ENCODE measurements at regions not wholly inside any gene's neighbourhood (a gene's known extent, or its start where the extent isn't known, plus 50 kb on each side); places are given as distances from the start of the nearest gene placed in this dataset.

GRCh38 chr6:126959765-126960164 lies 158.7 kb upstream of the RSPO3 start:
- no peak overlapping the region for H3K4ac ChIP-seq (ENCODE audit: low read depth, low read length)
- H3K23ac ChIP-seq (ENCODE audit: low read depth, low read length), result no peak overlapping the region
- DNase-seq (no peak), ATAC-seq (ENCODE audit: low read depth) (no peak)
- no peaks in the 10 kb centered on the region for H3K9me3 ChIP-seq (ENCODE audit: control insufficient read depth, insufficient read depth, low read length)
- H4K8ac ChIP-seq (ENCODE audit: low read depth in 2 of 2, low read length in 2 of 2), result no peak overlapping the region
- H3K36me3 ChIP-seq (ENCODE audit: control insufficient read depth, insufficient read depth, low read length), result no peaks in the 10 kb centered on the region
- no peak overlapping the region for H3K18ac ChIP-seq (ENCODE audit: low read depth, low read length)
- in situ Hi-C loops (cut with MboI; ENCODE audit: low sequenced_read_pairs) (no loop called here), intact Hi-C loops (cut with micrococcal nuclease) (no loop called here), dilution Hi-C loops (cut with HindIII; ENCODE audit: low sequenced_read_pairs, unreplicated experiment) (no loop called here)
- H2BK120ac ChIP-seq (ENCODE audit: low read depth, low read length), result no peak overlapping the region
- no peaks in the 10 kb centered on the region for H3K79me1 ChIP-seq (ENCODE audit: low read depth in 1 of 2, low read length in 2 of 2)
- no peak overlapping the region for H3K27ac ChIP-seq (ENCODE audit: insufficient read depth, low read length)
- no peak overlapping the region for H3K14ac ChIP-seq (replicated peaks; ENCODE audit: low read depth, low read length)
- CTCF ChIA-PET, result no interaction called here
- no peaks in the 10 kb centered on the region for H3K27me3 ChIP-seq (ENCODE audit: control insufficient read depth, insufficient read depth, low read length)
- H2BK15ac ChIP-seq (ENCODE audit: low read depth, low read length), result no peak overlapping the region
- H4K91ac ChIP-seq (ENCODE audit: insufficient read depth, low read depth, low read length), result no peak overlapping the region
- H4K5ac ChIP-seq (ENCODE audit: low read depth, low read length), result no peak overlapping the region
- WGBS, 2 experiments (ENCODE audit: extremely low coverage in 2 of 2, insufficient read length in 1 of 2), result no CpG with 5 or more reads among the region's 1 CpG
- H3K56ac ChIP-seq (ENCODE audit: extremely low read depth, insufficient read depth, low read length), result no peak overlapping the region
- H3K4me3 ChIP-seq (ENCODE audit: insufficient read depth, low read depth, low read length), result no peak overlapping the region
- BruUV-seq (replicated peaks), result no TSS peak
- H2BK5ac ChIP-seq (ENCODE audit: low read depth, low read length, poor library complexity, severe bottlenecking), result no peak overlapping the region
- no peaks in the 10 kb centered on the region for H3K4me1 ChIP-seq (ENCODE audit: control insufficient read depth, insufficient read depth, low read length)
- H2BK20ac ChIP-seq (ENCODE audit: low read depth, low read length), result no peak overlapping the region
- no peaks in the 10 kb centered on the region for H3K9me1 ChIP-seq (ENCODE audit: insufficient read depth, low read length)
- H3K9ac ChIP-seq (ENCODE audit: low read depth, low read length), result no peak overlapping the region
- no peak for TF ChIP-seq POLR2A (IDR thresholded peaks at IDR 0.05; ENCODE audit: low read depth, low read length)
- TF ChIP-seq CTCF (conservative IDR thresholded peaks at IDR 0.05; ENCODE audit: low read depth, low read length), result no peak
- TF ChIP-seq USF2 (IDR thresholded peaks at IDR 0.05; ENCODE audit: low read depth, low read length), result no peak
- TF ChIP-seq NFE2L2 (IDR thresholded peaks at IDR 0.05; ENCODE audit: low read depth, low read length), result no peak
- no peak for TF ChIP-seq CEBPB (IDR thresholded peaks at IDR 0.05; ENCODE audit: low read depth, low read length)
- no peak for TF ChIP-seq RFX5 (IDR thresholded peaks at IDR 0.05; ENCODE audit: low read depth, low read length)
- no peak for TF ChIP-seq MAZ (IDR thresholded peaks at IDR 0.05; ENCODE audit: borderline replicate concordance, low read depth, low read length)
- TF ChIP-seq FOS (IDR thresholded peaks at IDR 0.05; ENCODE audit: low read depth, low read length), result no peak
- no peak for TF ChIP-seq MAFK (IDR thresholded peaks at IDR 0.05; ENCODE audit: low read depth, low read length)
- TF ChIP-seq, protein P1, sequence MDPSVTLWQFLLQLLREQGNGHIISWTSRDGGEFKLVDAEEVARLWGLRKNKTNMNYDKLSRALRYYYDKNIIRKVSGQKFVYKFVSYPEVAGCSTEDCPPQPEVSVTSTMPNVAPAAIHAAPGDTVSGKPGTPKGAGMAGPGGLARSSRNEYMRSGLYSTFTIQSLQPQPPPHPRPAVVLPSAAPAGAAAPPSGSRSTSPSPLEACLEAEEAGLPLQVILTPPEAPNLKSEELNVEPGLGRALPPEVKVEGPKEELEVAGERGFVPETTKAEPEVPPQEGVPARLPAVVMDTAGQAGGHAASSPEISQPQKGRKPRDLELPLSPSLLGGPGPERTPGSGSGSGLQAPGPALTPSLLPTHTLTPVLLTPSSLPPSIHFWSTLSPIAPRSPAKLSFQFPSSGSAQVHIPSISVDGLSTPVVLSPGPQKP (IDR thresholded peaks at IDR 0.05; ENCODE audit: borderline replicate concordance, low read depth, low read length), result no peak
- TF ChIP-seq RAD21 (IDR thresholded peaks at IDR 0.05; ENCODE audit: low read length), result no peak
- no peak for TF ChIP-seq SMC3 (IDR thresholded peaks at IDR 0.05; ENCODE audit: low read depth, low read length)
- TF ChIP-seq MXI1 (IDR thresholded peaks at IDR 0.05; ENCODE audit: borderline replicate concordance, low read depth, low read length), result no peak
- no peak for TF ChIP-seq CHD1 (IDR thresholded peaks at IDR 0.05; ENCODE audit: low read depth, low read length)
- no peak for TF ChIP-seq RCOR1 (IDR thresholded peaks at IDR 0.05; ENCODE audit: insufficient replicate concordance, low read length)
- no peak for TF ChIP-seq BHLHE40 (IDR thresholded peaks at IDR 0.05; ENCODE audit: low read depth, low read length)
- no peaks in the 10 kb centered on the region for H4K20me1 ChIP-seq (ENCODE audit: insufficient read depth, low read length)
- no peak overlapping the region for H2AK5ac ChIP-seq (ENCODE audit: low read depth, low read length)
- H3K4me2 ChIP-seq (ENCODE audit: low read depth, low read length), result no peak overlapping the region
- no peak overlapping the region for H2AK9ac ChIP-seq (replicated peaks; ENCODE audit: low read depth, low read length, poor library complexity)
- POLR2A ChIA-PET (ENCODE audit: unreplicated experiment), result no interaction called here
- H2AFZ ChIP-seq (replicated peaks; ENCODE audit: low read length, poor library complexity), result no peak overlapping the region
